ENCODE measurements at regions not wholly inside any gene's neighbourhood (a gene's known extent, or its start where the extent isn't known, plus 50 kb on each side); places are given as distances from the start of the nearest gene placed in this dataset.

- H3K27me3 Mint-ChIP-seq: peaks cover 52% of the 10 kb centered on the region
- H3K27ac Mint-ChIP-seq (ENCODE audit: low read depth): no peak overlapping the region
Observed at GRCh38 chr9:38309324-38310195, 82.9 kb upstream of the ALDH1B1 start.

GRCh38 chr9:38308136-38308535 is 84.4 kb upstream of the ALDH1B1 start:
- Mint-ChIP-seq H3K27me3 (peaks cover 38% of the 10 kb centered on the region), H3K36me3 (ENCODE audit: insufficient read depth) (no peaks in the 10 kb centered on the region), H3K4me3 (no peak overlapping the region), H3K9me3 (no peaks in the 10 kb centered on the region), H3K27ac (ENCODE audit: low read depth) (no peak overlapping the region), H3K4me1 (no peaks in the 10 kb centered on the region)
- no peak for ATAC-seq (replicated peaks; ENCODE audit: extremely low read depth, poor library complexity, severe bottlenecking)
- no peak for DNase-seq (ENCODE audit: low spot score in 2 of 2)

More at GRCh38 chr9:38309324-38310195, 82.9 kb upstream of the ALDH1B1 start:
- no peaks in the 10 kb centered on the region for H3K4me1 Mint-ChIP-seq
- no peaks in the 10 kb centered on the region for H3K36me3 Mint-ChIP-seq (ENCODE audit: insufficient read depth)
- no peak for DNase-seq (ENCODE audit: low spot score in 2 of 2)
- ATAC-seq (replicated peaks; ENCODE audit: extremely low read depth, poor library complexity, severe bottlenecking): no peak
- H3K9me3 Mint-ChIP-seq: no peaks in the 10 kb centered on the region
- H3K4me3 Mint-ChIP-seq: no peak overlapping the region

- DNase-seq (ENCODE audit: low spot score in 2 of 2) (no peak), ATAC-seq (replicated peaks; ENCODE audit: extremely low read depth, poor library complexity, severe bottlenecking) (no peak)
- H3K27ac Mint-ChIP-seq (ENCODE audit: low read depth): no peak overlapping the region
- no peaks in the 10 kb centered on the region for H3K9me3 Mint-ChIP-seq
- no peaks in the 10 kb centered on the region for H3K36me3 Mint-ChIP-seq (ENCODE audit: insufficient read depth)
- no peaks in the 10 kb centered on the region for H3K4me1 Mint-ChIP-seq
- no peak overlapping the region for H3K4me3 Mint-ChIP-seq
- H3K27me3 Mint-ChIP-seq: peaks cover 32% of the 10 kb centered on the region
Observed at GRCh38 chr9:38306899-38307298, 85.6 kb upstream of the ALDH1B1 start.

GRCh38 chr9:38305582-38305981 is 86.9 kb upstream of the ALDH1B1 start:
- H3K9me3 Mint-ChIP-seq: no peaks in the 10 kb centered on the region
- ATAC-seq (replicated peaks; ENCODE audit: extremely low read depth, poor library complexity, severe bottlenecking): no peak
- no peak for DNase-seq (ENCODE audit: low spot score in 2 of 2)
- no peak overlapping the region for H3K27ac Mint-ChIP-seq (ENCODE audit: low read depth)
- no peak overlapping the region for H3K4me3 Mint-ChIP-seq
- H3K4me1 Mint-ChIP-seq: no peaks in the 10 kb centered on the region
- H3K27me3 Mint-ChIP-seq: peaks cover 35% of the 10 kb centered on the region
- no peaks in the 10 kb centered on the region for H3K36me3 Mint-ChIP-seq (ENCODE audit: insufficient read depth)

- Mint-ChIP-seq H3K4me3 (no peak overlapping the region), H3K27ac (ENCODE audit: low read depth) (no peak overlapping the region), H3K4me1 (no peaks in the 10 kb centered on the region), H3K9me3 (no peaks in the 10 kb centered on the region), H3K36me3 (ENCODE audit: insufficient read depth) (no peaks in the 10 kb centered on the region), H3K27me3 (peaks cover 13% of the 10 kb centered on the region)
- ATAC-seq (replicated peaks; ENCODE audit: extremely low read depth, poor library complexity, severe bottlenecking) (no peak), DNase-seq (ENCODE audit: low spot score in 2 of 2) (no peak)
Observed at GRCh38 chr9:38301376-38302106, 91.0 kb upstream of the ALDH1B1 start.

GRCh38 chr9:38299856-38300255 is 92.6 kb upstream of the ALDH1B1 start:
- ATAC-seq (replicated peaks; ENCODE audit: extremely low read depth, poor library complexity, severe bottlenecking) (no peak), DNase-seq (ENCODE audit: low spot score in 2 of 2) (no peak)
- Mint-ChIP-seq H3K27me3 (peaks cover 13% of the 10 kb centered on the region), H3K27ac (ENCODE audit: low read depth) (no peak overlapping the region), H3K4me3 (no peak overlapping the region), H3K9me3 (no peaks in the 10 kb centered on the region), H3K4me1 (no peaks in the 10 kb centered on the region), H3K36me3 (ENCODE audit: insufficient read depth) (no peaks in the 10 kb centered on the region)

GRCh38 chr9:38298904-38299303 is 93.6 kb upstream of the ALDH1B1 start:
- Mint-ChIP-seq H3K4me1 (no peaks in the 10 kb centered on the region), H3K27me3 (peaks cover 13% of the 10 kb centered on the region), H3K9me3 (no peaks in the 10 kb centered on the region), H3K27ac (ENCODE audit: low read depth) (no peak overlapping the region), H3K36me3 (ENCODE audit: insufficient read depth) (no peaks in the 10 kb centered on the region), H3K4me3 (no peak overlapping the region)
- ATAC-seq (replicated peaks; ENCODE audit: extremely low read depth, poor library complexity, severe bottlenecking) (no peak), DNase-seq (ENCODE audit: low spot score in 2 of 2) (no peak)

- ATAC-seq (replicated peaks; ENCODE audit: extremely low read depth, poor library complexity, severe bottlenecking): no peak
- Mint-ChIP-seq H3K4me3 (no peak overlapping the region), H3K4me1 (no peaks in the 10 kb centered on the region), H3K27me3 (peaks cover 13% of the 10 kb centered on the region), H3K27ac (ENCODE audit: low read depth) (no peak overlapping the region), H3K9me3 (no peaks in the 10 kb centered on the region), H3K36me3 (ENCODE audit: insufficient read depth) (no peaks in the 10 kb centered on the region)
- DNase-seq (ENCODE audit: low spot score in 2 of 2): no peak
Observed at GRCh38 chr9:38298503-38298902, 94.0 kb upstream of the ALDH1B1 start.

GRCh38 chr9:38296807-38297206 is 95.7 kb upstream of the ALDH1B1 start:
- ATAC-seq (replicated peaks; ENCODE audit: extremely low read depth, poor library complexity, severe bottlenecking): no peak

GRCh38 chr9:38295764-38296163 is 96.7 kb upstream of the ALDH1B1 start:
- Mint-ChIP-seq H3K36me3 (ENCODE audit: insufficient read depth) (no peaks in the 10 kb centered on the region), H3K27ac (ENCODE audit: low read depth) (no peak overlapping the region), H3K27me3 (no peaks in the 10 kb centered on the region), H3K4me3 (no peak overlapping the region), H3K4me1 (no peaks in the 10 kb centered on the region), H3K9me3 (no peaks in the 10 kb centered on the region)
- DNase-seq (ENCODE audit: low spot score in 2 of 2) (no peak), ATAC-seq (replicated peaks; ENCODE audit: extremely low read depth, poor library complexity, severe bottlenecking) (no peak)

More at GRCh38 chr9:38296807-38297206, 95.7 kb upstream of the ALDH1B1 start:
- no peaks in the 10 kb centered on the region for H3K9me3 Mint-ChIP-seq
- H3K36me3 Mint-ChIP-seq (ENCODE audit: insufficient read depth): no peaks in the 10 kb centered on the region
- H3K4me3 Mint-ChIP-seq: no peak overlapping the region
- H3K4me1 Mint-ChIP-seq: no peaks in the 10 kb centered on the region
- no peak for DNase-seq (ENCODE audit: low spot score in 2 of 2)
- no peak overlapping the region for H3K27ac Mint-ChIP-seq (ENCODE audit: low read depth)
- H3K27me3 Mint-ChIP-seq: peaks cover 6% of the 10 kb centered on the region

GRCh38 chr9:38294220-38294960 is 98.1 kb upstream of the ALDH1B1 start:
- H3K27ac Mint-ChIP-seq (ENCODE audit: low read depth): no peak overlapping the region
- H3K4me3 Mint-ChIP-seq: no peak overlapping the region
- no peak for ATAC-seq (replicated peaks; ENCODE audit: extremely low read depth, poor library complexity, severe bottlenecking)
- H3K27me3 Mint-ChIP-seq: no peaks in the 10 kb centered on the region
- H3K9me3 Mint-ChIP-seq: no peaks in the 10 kb centered on the region
- DNase-seq (ENCODE audit: low spot score in 2 of 2): no peak
- no peaks in the 10 kb centered on the region for H3K4me1 Mint-ChIP-seq
- no peaks in the 10 kb centered on the region for H3K36me3 Mint-ChIP-seq (ENCODE audit: insufficient read depth)

- Mint-ChIP-seq H3K27me3 (no peaks in the 10 kb centered on the region), H3K9me3 (no peaks in the 10 kb centered on the region), H3K36me3 (ENCODE audit: insufficient read depth) (no peaks in the 10 kb centered on the region), H3K4me1 (no peaks in the 10 kb centered on the region), H3K4me3 (no peak overlapping the region), H3K27ac (ENCODE audit: low read depth) (no peak overlapping the region)
- ATAC-seq (replicated peaks; ENCODE audit: extremely low read depth, poor library complexity, severe bottlenecking) (no peak), DNase-seq (ENCODE audit: low spot score in 2 of 2) (no peak)
Observed at GRCh38 chr9:38293022-38293421, 99.5 kb upstream of the ALDH1B1 start.
